Ramos (cell line): ENCODE measurements at regions not wholly inside any gene's neighbourhood (a gene's known extent, or its start where the extent isn't known, plus 50 kb on each side); places are given as distances from the start of the nearest gene placed in this dataset.
"Not testable (repeated sequence)": the region's sequence is repeated elsewhere in the genome, so short reads cannot be mapped to it uniquely, and the experiment has no call there.

Experiments
- in situ Hi-C: fragments of 300-500 bp; cut with MboI; formaldehyde crosslinking; loops from one replicate; pipeline ENCODE4 v1.14.3; 2022; ENCODE audit warnings: low sequenced_read_pairs; ENCODE audit not compliant: unreplicated experiment

- in situ Hi-C loops: no loop called here
These were observed 900.0 kb upstream of the GOT2 start for GRCh38 chr16:59634004-59634579.

GRCh38 chr16:59632276-59632855, 898.2 kb upstream of the GOT2 start:
- in situ Hi-C loops: no loop called here

- in situ Hi-C loops: not testable (repeated sequence)
These were observed 890.3 kb upstream of the GOT2 start for GRCh38 chr16:59624381-59624780.

- in situ Hi-C loops: no loop called here
These were observed 880.5 kb upstream of the GOT2 start for GRCh38 chr16:59614466-59615240.

- in situ Hi-C loops: not testable (repeated sequence)
These were observed 878.9 kb upstream of the GOT2 start for GRCh38 chr16:59612910-59613620.

- in situ Hi-C loops: no loop called here
These were observed 878.0 kb upstream of the GOT2 start for GRCh38 chr16:59612094-59612493.

- in situ Hi-C loops: no loop called here
These were observed 877.4 kb upstream of the GOT2 start for GRCh38 chr16:59611556-59611955.

GRCh38 chr16:59605706-59606105, 871.6 kb upstream of the GOT2 start:
- in situ Hi-C loops: no loop called here

GRCh38 chr16:59604354-59604753, 870.2 kb upstream of the GOT2 start:
- in situ Hi-C loops: no loop called here

GRCh38 chr16:59601452-59601851, 867.3 kb upstream of the GOT2 start:
- in situ Hi-C loops: no loop called here

- in situ Hi-C loops: no loop called here
These were observed 863.2 kb upstream of the GOT2 start for GRCh38 chr16:59597269-59597668.

- in situ Hi-C loops: no loop called here
These were observed 862.6 kb upstream of the GOT2 start for GRCh38 chr16:59596693-59597092.

- in situ Hi-C loops: no loop called here
These were observed 859.1 kb upstream of the GOT2 start for GRCh38 chr16:59593194-59593661.

GRCh38 chr16:59591480-59591879, 857.4 kb upstream of the GOT2 start:
- in situ Hi-C loops: no loop called here

- in situ Hi-C loops: no loop called here
These were observed 856.7 kb upstream of the GOT2 start for GRCh38 chr16:59590845-59591244.

GRCh38 chr16:59586331-59586730, 852.2 kb upstream of the GOT2 start:
- in situ Hi-C loops: no loop called here

GRCh38 chr16:59574296-59574695, 840.2 kb upstream of the GOT2 start:
- in situ Hi-C loops: no loop called here

GRCh38 chr16:59573528-59574271, 839.6 kb upstream of the GOT2 start:
- in situ Hi-C loops: no loop called here

- in situ Hi-C loops: no loop called here
These were observed 833.4 kb upstream of the GOT2 start for GRCh38 chr16:59567496-59567895.

GRCh38 chr16:59566446-59566845, 832.3 kb upstream of the GOT2 start:
- in situ Hi-C loops: no loop called here
